ENCODE measurements at regions not wholly inside any gene's neighbourhood (a gene's known extent, or its start where the extent isn't known, plus 50 kb on each side); places are given as distances from the start of the nearest gene placed in this dataset.

GRCh38 chr22:26923531-26923930 lies 266.1 kb downstream of the MIAT start (continued):
- no peak for TF ChIP-seq USF2 (IDR thresholded peaks at IDR 0.05; ENCODE audit: low read length)

Measured in H1 (cell line).